ENCODE measurements at regions not wholly inside any gene's neighbourhood (a gene's known extent, or its start where the extent isn't known, plus 50 kb on each side); places are given as distances from the start of the nearest gene placed in this dataset.

DNA sequence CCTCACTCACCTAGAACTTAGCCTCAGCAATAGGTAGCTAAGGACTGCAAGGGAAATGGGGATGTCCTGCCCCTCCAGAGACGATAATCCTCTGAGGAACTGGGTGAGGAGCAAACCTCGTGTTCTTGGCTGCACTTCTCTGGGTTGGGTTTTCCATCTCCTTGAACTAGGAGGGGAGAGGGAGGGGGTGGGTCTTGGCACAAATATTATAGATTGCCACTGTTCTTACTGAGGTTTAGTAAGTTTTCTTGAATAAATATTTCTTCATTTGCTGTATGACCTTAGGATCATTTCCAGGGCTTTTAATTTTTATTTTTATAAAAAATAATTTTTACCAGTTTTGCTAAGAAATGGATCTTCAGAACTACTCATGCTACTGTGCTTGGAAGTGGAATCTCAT is 406.7 kb upstream of the FZD8 start:
- Histone ChIP-seq H3K9ac (ENCODE audit: low read depth in 2 of 2, low read length in 2 of 2) (no peak overlapping the region), H3K4me1 (no peaks in the 10 kb centered on the region), H3K27ac (no peak overlapping the region), H3K36me3 (no peaks in the 10 kb centered on the region), H3K27me3 (no peaks in the 10 kb centered on the region), H3K9me3 (no peaks in the 10 kb centered on the region), H3K4me3 (no peak overlapping the region)
- DNase-seq: no peak
- TF ChIP-seq CTCF (IDR thresholded peaks at IDR 0.05): no peak
- intact Hi-C loops (cut with DNase I): no loop called here

DNA sequence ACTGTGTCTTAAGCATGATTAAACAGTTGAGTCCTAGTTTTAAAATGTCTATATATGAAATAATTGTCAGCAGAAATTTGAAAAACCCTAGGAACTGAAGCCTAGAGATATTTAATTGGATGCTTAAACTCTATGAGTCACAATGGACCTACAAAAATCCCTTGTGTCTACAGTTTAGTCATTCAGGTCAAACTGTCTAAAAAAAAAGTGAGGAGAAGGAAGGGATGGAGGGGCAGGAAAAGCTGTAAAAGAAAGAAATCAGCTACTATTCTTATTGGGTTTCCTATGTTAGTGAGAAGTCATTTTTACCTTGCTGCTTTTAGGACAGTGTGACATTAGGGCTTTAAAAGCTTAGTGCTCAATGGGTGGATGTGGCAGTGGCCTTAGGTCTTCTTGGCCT is 406.1 kb upstream of the FZD8 start:
- H3K27me3 ChIP-seq: no peaks in the 10 kb centered on the region
- no peak overlapping the region for H3K27ac ChIP-seq
- DNase-seq: no peak
- H3K4me1 ChIP-seq: no peaks in the 10 kb centered on the region
- no peaks in the 10 kb centered on the region for H3K36me3 ChIP-seq
- TF ChIP-seq CTCF (IDR thresholded peaks at IDR 0.05): no peak
- intact Hi-C loops (cut with DNase I): no loop called here
- H3K4me3 ChIP-seq: no peak overlapping the region
- H3K9me3 ChIP-seq: no peaks in the 10 kb centered on the region
- H3K9ac ChIP-seq (ENCODE audit: low read depth in 2 of 2, low read length in 2 of 2): no peak overlapping the region

DNA sequence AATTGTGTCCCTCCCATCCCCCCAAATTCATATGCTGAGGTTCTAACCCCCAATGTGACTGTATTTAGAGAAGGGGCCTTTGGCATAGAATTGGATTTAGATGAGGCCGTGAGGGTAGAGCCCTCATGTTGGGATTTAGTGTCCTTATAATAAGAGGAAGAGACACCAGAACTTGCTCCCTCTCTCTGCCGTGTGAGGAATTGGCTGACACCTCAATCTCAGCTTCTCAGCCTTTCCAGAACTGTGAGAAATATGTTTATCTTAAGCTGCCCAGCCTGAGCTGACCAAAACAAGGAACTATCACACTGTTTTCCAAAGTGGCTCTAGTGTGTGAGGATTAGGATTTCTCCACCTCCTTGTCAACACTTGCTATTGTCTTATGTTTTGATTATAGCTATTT is 400.0 kb upstream of the FZD8 start:
- H3K4me1 ChIP-seq: no peaks in the 10 kb centered on the region
- no peak overlapping the region for H3K9ac ChIP-seq (ENCODE audit: low read depth in 2 of 2, low read length in 2 of 2)
- TF ChIP-seq CTCF (IDR thresholded peaks at IDR 0.05): no peak
- no peaks in the 10 kb centered on the region for H3K27me3 ChIP-seq
- H3K36me3 ChIP-seq: no peaks in the 10 kb centered on the region
- H3K4me3 ChIP-seq: no peak overlapping the region
- H3K27ac ChIP-seq: no peak overlapping the region
- H3K9me3 ChIP-seq: no peaks in the 10 kb centered on the region
- DNase-seq: no peak
- intact Hi-C loops (cut with DNase I): no loop called here

DNA sequence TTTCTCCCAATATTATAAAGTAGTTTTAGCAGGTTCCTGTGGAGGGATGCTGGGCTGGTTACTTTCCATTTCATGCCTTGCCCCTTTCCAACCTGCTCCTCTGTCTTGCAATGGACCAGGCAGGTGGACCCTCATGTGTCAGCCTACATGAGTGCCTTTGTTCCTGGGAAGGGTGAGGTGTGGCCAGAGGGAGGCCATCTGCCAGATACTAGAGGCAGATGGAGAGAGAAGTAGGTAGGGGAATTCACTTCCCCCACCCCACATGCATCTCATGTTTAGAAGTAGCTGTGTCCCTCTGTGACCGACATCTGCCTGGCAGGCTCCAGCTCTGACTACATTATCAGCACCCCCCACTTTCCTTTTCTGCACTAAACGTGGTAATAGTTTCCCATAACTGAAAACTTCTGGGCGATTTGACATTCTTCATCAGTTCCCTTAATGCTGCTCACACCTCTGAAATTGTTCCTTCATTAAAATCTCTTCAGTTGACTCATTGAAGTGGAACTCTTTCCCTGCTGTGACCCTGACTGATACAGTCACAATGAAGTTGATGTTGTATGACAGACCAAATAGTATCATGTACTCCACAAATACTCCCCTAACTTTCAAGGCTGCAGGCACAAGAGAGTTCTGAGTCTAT is 396.3 kb upstream of the FZD8 start:
- H3K27me3 ChIP-seq: no peaks in the 10 kb centered on the region
- H3K36me3 ChIP-seq: no peaks in the 10 kb centered on the region
- DNase-seq: no peak
- no peaks in the 10 kb centered on the region for H3K4me1 ChIP-seq
- no peak overlapping the region for H3K4me3 ChIP-seq
- no peak for TF ChIP-seq CTCF (IDR thresholded peaks at IDR 0.05)
- no peak overlapping the region for H3K27ac ChIP-seq
- intact Hi-C loops (cut with DNase I): no loop called here
- H3K9ac ChIP-seq (ENCODE audit: low read depth in 2 of 2, low read length in 2 of 2): no peak overlapping the region
- no peaks in the 10 kb centered on the region for H3K9me3 ChIP-seq

- H3K36me3 ChIP-seq: no peaks in the 10 kb centered on the region
- H3K27ac ChIP-seq: no peak overlapping the region
- H3K9ac ChIP-seq (ENCODE audit: low read depth in 2 of 2, low read length in 2 of 2): no peak overlapping the region
- DNase-seq: no peak
- no peaks in the 10 kb centered on the region for H3K27me3 ChIP-seq
- intact Hi-C loops (cut with DNase I): no loop called here
- TF ChIP-seq CTCF (IDR thresholded peaks at IDR 0.05): no peak
- no peak overlapping the region for H3K4me3 ChIP-seq
- H3K4me1 ChIP-seq: no peaks in the 10 kb centered on the region
- H3K9me3 ChIP-seq: no peaks in the 10 kb centered on the region
Observed at GRCh38 chr10:36036137-36036536, 394.0 kb upstream of the FZD8 start.
